Dedifferentiated amniotic fluid mesenchymal stem cell (primary cell): ENCODE measurements at regions not wholly inside any gene's neighbourhood (a gene's known extent, or its start where the extent isn't known, plus 50 kb on each side); places are given as distances from the start of the nearest gene placed in this dataset.
A peak's percentile ranks its signal among the peaks of the same experiment; 100 is the strongest.
"Not testable (repeated sequence)": the region's sequence is repeated elsewhere in the genome, so short reads cannot be mapped to it uniquely, and the experiment has no call there.

Experiments used
- DNase-seq: peaks from one replicate; pipeline ENCODE4 v3.0.0-alpha.2; 2016; ENCODE audit errors: extremely low spot score

DNA sequence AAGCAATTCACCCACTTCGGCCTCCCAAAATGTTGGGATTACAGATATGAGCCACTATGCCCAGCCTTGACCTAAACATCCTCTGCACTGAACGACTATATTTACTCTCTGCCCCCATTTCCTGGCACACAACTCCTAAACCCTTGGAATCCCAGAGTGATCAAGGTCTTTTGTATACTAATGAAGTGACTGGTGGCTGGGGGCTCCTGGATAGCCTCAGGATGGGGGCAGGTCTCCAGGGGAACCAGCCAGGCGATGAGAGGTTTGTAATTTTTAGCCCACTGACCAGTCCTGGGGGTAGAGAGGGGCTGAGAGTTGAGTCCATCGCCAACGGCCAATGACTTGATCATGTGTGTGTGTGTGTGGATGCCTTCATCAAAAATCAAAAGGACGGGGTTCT, 71.1 kb downstream of the FAM50B start:
- no peak for DNase-seq

GRCh38 chr6:3921663-3922062, 72.5 kb downstream of the FAM50B start:
- no peak for DNase-seq

GRCh38 chr6:3922619-3923018, 73.4 kb downstream of the FAM50B start:
- DNase-seq: not testable (repeated sequence)

DNA sequence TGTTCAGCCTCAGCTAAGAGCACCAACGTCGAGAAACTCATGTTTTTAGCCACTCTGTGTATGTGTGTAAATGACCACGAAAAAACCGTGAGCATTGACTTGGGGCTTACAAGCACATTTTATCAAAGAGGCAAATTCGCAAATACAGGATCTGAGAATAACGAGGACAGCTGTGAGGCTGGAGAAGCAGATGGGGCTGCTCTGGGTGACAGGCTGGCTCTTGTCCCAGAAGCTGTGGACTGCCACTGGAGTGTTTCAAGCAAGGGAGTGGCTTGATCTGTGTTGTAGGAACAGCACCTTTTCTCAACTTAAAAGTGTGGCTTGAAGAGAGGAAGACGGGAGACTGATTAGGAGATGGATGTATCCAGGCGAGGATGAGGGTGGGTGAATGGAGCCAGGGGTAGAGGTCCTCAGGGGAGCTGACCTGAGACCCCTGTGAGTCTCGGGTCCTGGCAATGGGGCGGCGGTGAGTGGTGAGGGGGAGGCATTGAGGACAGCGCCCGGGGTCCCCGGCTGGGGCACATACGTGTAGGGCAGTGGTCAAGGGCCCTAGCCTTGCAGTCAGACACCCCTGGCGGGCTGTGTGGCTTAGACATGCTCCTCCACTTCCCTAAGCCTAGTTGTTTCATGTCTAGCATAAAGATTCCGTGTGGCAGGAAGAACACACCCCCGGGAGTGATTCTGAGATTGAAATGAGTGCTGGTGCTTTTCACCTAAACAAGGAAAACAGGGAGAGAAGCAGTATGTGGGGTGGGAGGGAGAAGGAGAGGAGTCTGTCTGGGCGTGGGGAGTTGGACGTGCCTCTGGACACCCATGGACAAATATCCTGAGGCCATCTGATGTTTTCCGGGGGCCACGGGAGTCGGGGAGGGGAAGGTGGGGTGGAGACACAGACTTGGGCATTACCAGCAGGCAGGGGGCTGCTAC, 76.3 kb downstream of the FAM50B start:
- not testable (repeated sequence) for DNase-seq

DNA sequence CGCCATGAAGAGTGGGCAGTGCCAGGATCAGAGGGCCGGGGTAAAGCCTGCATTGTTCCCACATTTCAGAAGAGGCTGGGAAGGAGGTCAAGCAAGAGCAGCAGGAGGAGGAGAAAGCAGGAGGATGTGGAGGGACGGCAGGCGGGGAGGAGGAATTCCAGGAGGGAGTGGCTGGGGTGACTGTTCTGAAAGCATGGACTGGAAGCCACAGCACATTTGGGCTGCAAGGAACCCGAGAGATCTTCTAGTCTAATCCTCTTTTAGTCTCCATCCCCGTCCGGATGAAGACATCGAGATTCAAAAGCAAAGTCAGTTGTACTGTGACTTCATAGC, 76.9 kb downstream of the FAM50B start:
- DNase-seq: no peak

DNA sequence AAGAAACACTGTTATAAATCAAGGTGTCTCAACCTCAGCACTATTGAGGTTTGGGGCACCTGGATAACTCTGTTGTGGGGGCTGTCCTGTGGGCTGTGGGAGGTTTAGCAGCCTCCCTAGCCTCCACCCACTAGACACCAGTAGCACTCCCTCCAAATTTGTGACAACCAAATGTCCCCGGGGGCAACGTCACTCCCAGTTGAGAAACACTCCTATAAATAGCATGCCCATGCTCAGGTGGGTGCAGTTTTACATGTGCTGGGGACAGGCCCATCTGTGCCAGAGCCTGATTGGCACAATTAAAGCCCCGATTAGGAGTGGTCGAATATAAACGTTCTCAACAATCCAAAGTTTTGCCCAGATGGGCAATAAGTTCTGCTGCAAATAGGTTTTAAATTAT, 78.9 kb downstream of the FAM50B start:
- DNase-seq: no peak

- DNase-seq: peak; percentile 78
Measured at GRCh38 chr6:3929281-3929798, 80.2 kb downstream of the FAM50B start.

DNA sequence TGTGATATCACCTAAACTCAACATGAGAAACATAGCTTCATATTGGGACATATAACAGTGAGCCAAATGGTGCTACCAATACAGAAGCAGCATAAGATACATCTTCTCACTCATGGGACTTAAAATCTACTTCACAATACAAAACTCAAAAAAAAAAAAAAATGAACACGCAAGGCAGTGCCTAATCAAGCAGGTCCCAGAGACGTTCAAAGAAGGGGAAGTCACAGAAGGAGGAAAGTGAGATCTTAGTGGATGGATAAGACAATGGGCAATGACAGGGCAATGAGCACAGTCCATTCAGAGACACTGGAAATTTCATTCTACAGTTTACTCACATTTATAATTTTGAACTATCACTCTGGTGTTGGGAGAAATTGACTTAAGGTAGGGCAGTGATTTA, 88.3 kb downstream of the FAM50B start:
- no peak for DNase-seq

DNA sequence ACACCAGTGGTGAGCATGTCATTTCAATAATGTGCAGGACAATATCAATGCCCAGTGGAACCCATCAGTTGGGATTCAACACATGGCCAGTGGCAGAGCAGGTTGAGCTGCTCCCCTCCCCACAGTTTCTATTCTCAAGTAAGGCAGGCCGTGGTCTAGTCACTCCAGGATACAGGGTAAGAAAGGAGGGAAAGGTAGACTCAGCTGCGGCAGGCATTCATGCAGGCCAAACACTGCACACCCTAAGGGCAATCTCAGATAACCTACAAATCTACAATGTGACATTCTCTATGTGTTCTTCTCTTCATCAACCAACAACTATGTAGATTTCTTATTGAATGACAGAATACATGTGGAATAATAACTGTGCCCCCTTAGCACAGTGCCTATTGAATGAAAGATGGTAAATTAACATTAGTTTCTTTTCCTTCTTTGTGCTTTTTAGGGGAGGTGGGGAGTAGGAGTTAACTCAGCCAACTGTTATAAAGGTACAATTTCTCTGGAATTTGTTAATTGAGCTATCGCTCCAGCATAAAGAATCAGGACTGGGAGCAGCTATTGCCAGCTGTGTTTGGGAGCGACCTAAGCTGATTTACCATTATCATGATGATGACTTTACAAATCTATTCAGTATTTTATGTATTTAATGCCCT, 89.7 kb downstream of the FAM50B start:
- no peak for DNase-seq

GRCh38 chr6:3939368-3939958, 90.3 kb downstream of the FAM50B start:
- no peak for DNase-seq

GRCh38 chr6:3939964-3940363, 90.8 kb downstream of the FAM50B start:
- DNase-seq: no peak

- no peak for DNase-seq
Measured at GRCh38 chr6:3940703-3941102, 91.5 kb downstream of the FAM50B start.

- DNase-seq: no peak
Measured at GRCh38 chr6:3943331-3943765, 94.2 kb downstream of the FAM50B start.

DNA sequence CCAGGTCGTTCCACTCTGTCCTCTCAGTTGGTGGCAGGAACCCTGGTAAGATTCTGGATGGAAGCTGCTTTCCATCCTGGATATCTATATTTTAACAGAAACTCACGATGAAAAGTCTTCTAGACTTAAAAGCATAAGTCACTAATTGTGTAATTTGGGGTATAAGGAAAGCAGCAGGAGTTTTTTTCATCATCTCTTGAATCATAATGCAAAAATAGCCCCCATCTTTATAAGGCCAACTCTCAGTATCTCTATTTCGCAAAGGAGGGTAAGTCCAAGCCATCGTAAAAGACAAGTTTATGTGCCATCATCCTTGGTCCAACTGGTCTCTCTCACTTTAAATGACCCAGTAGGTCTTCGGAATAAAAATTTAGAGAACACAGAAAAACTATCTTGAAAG, 95.1 kb downstream of the FAM50B start:
- no peak for DNase-seq

GRCh38 chr6:3946778-3947177, 97.6 kb downstream of the FAM50B start:
- no peak for DNase-seq

DNA sequence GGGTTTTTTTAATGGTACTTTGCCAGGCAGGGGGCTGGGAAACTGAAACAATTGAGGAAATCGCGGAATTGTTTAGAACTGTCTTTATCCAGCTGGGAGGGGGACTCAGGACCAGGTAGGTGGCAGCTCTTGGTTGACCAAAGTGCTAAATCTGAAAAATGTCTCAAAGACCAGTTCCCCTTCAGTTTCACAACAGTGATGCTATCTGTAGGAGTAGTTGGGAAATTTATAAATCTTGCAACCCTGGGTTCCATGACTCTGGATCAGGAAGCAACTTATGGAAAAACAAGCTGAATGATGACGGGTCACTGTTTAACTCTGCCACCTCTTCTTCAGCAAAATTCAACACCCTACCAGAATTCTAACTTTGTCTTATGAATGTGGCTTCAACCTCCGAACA, 99.7 kb downstream of the FAM50B start:
- no peak for DNase-seq

- no peak for DNase-seq
Measured at GRCh38 chr6:3949521-3949920, 100.3 kb downstream of the FAM50B start.

GRCh38 chr6:3956054-3956453, 106.9 kb downstream of the FAM50B start:
- no peak for DNase-seq

GRCh38 chr6:3957321-3957720, 108.1 kb downstream of the FAM50B start:
- no peak for DNase-seq

DNA sequence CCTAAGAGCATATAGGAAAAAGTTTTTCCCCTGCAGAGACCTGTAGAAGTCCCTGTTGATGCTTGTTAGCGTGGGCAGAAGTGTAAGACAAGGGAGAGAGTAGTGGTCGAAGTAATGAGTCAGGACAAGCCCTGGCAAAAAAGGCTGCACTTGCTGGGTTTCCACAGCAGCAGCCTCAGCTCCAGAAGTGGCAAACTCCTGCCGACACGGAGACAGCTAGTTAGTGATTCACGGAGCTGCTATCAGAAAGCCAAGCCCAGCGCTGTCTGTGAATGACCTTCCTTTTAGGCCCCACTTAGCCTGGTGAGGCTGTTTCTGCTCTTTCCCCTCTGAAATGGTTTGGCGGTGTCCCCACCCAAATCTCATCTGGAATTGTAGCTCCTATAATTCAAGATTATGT, 109.1 kb downstream of the FAM50B start:
- no peak for DNase-seq

DNA sequence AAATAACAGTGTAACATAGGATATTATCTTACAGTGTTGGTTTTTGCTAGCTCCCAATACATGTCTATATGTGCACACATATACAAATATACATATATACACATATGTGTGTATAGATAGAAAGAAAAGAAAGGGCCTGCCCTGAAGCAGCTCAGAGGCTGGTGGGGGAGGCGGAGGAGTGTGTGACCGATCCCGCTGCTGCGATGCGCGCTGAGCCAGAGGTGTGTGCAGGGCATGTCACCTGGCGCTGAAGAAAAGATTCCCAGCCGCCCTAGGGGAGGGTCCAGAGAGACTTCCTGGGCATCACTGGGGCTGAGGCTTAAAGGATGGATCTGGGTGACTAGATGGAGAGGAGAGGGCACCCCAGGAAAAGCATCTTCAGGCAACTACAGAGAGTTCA, 110.2 kb downstream of the FAM50B start:
- DNase-seq: no peak

GRCh38 chr6:3960754-3961361, 111.7 kb downstream of the FAM50B start:
- no peak for DNase-seq
